Lung (tissue), 11 donors: ENCODE measurements at regions not wholly inside any gene's neighbourhood (a gene's known extent, or its start where the extent isn't known, plus 50 kb on each side); places are given as distances from the start of the nearest gene placed in this dataset.
A peak's percentile ranks its signal among the peaks of the same experiment; 100 is the strongest.

Experiments
- ATAC-seq: fragments of 200-7000 bp; cut with Tn5 transposase; one replicate; pipeline ENCODE4 v1.9.1; 2020; ENCODE audit warnings: moderate number of reproducible peaks; ENCODE audit not compliant: insufficient read depth, low FRiP score
- DNase-seq, 3 donors: peaks; one replicate each; pipeline ENCODE4 v3.0.0-alpha.2; 2013 to 2017
- H3K27ac ChIP-seq, 2 donors: one replicate each; pipeline ENCODE4 v1.5.1; 2013; ENCODE audit warnings: mild to moderate bottlenecking in 2 of 2, moderate library complexity in 2 of 2, control low read depth in 1 of 2, inconsistent platforms in 1 of 2, low read depth in 1 of 2, low read length in 1 of 2
- H3K27me3 ChIP-seq, 3 donors: one replicate each; pipeline ENCODE4 v1.5.1; 2013; ENCODE audit warnings: low read length in 2 of 3; ENCODE audit not compliant: control insufficient read depth in 3 of 3, insufficient read depth in 3 of 3
- H3K36me3 ChIP-seq, 4 donors: one replicate each; pipeline ENCODE4 v1.5.1; 2013; ENCODE audit warnings: low read length in 4 of 4, mild to moderate bottlenecking in 1 of 4, moderate library complexity in 1 of 4; ENCODE audit not compliant: control insufficient read depth in 4 of 4, insufficient read depth in 4 of 4
- H3K4me1 ChIP-seq, 5 donors: one replicate each; pipeline ENCODE4 v1.5.1; 2013; ENCODE audit warnings: low read length in 5 of 5, mild to moderate bottlenecking in 2 of 5, moderate library complexity in 1 of 5; ENCODE audit not compliant: control insufficient read depth in 5 of 5, insufficient read depth in 5 of 5
- H3K4me3 ChIP-seq: one replicate; pipeline ENCODE4 v1.5.1; 2013; ENCODE audit warnings: mild to moderate bottlenecking, control low read depth, moderate library complexity
- H3K9ac ChIP-seq, 2 donors: one replicate each; pipeline ENCODE4 v1.5.1; 2013; ENCODE audit warnings: low read length in 2 of 2, control low read depth in 1 of 2; ENCODE audit not compliant: insufficient read depth in 1 of 2
- H3K9me3 ChIP-seq, 4 donors: one replicate each; pipeline ENCODE4 v1.5.1; 2013; ENCODE audit warnings: low read length in 3 of 4, mild to moderate bottlenecking in 1 of 4, moderate library complexity in 1 of 4; ENCODE audit not compliant: control insufficient read depth in 4 of 4, insufficient read depth in 3 of 4
- CTCF ChIP-seq: IDR thresholded peaks from 2 replicates; pipeline ENCODE4 v1.5.1; 2012; ENCODE audit warnings: mild to moderate bottlenecking; ENCODE audit errors: control extremely low read depth, extremely low read depth
- WGBS, 2 donors: extraction: QIAGEN DNeasy Blood & Tissue Kit; methylation state at CpG; one replicate each; pipeline ENCODE4 v1.1.7; 2013; 5-methylcytosine and 5-hydroxymethylcytosine counted together
- donor health status: control.
- donor health status: control.
- donor health status: Bipolar disorder and iron deficiency.
- donor health status: healthy.
- donor health status: DM: yes; HTN: yes; CAD: no.

DNA sequence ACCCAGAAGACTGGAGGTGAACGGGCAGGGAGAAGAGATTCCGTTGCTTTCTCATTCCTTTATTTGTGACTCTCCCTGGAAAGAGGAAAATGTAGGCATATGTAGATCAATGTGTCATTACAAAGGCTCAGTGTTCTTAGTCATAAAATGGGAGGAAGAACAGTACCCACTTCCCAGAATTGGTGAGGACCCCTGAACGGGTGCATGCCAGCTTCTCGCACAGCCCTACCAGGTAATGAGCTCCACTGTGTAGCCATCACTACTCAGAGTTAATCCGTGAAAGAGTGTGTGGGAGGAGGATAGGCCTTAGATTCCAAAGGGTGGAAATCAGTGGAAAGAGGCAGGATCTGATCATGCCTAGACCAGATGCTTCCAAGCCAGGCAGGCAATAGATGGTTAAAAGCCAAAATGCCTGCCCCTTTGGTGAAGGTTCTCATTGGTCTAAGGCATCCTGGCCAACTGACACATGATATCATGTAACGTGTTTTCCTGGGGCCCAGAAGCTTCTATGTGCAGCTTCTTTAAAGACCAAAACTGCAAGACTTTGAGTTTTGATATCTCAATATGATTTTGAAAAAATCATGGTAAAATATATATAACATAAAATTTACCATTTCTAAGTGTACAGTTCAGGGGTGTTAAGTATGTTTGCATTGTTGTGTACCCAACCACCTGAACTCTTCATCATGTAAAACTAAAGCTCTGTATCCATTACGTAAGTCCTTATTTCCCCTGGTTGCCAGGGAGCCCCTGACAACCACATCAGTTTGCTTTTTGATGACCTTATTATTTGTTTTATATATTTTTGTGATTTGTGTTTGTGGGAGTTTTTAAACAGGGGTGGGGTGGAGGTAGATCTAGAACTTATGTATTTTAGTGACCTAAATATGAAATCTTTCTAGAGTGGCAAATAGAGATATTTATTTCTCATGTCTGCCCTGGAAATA is 402.2 kb upstream of the CFAP20DC start:
- H3K36me3 ChIP-seq = no peaks in the 10 kb centered on the region
- no peak overlapping the region for H3K9ac ChIP-seq
- 78 to 83% methylated on average over 7 of the region's 7 CpGs for WGBS, 2 donors
- no peak for ATAC-seq
- no peaks in the 10 kb centered on the region for H3K27me3 ChIP-seq
- H3K9me3 ChIP-seq = no peaks in the 10 kb centered on the region
- no peaks in the 10 kb centered on the region for H3K4me1 ChIP-seq
- H3K27ac ChIP-seq = no peak overlapping the region
- TF ChIP-seq CTCF = no peak
- no peak overlapping the region for H3K4me3 ChIP-seq
- peak in 1 of 3 donors; percentile 20 for DNase-seq

DNA sequence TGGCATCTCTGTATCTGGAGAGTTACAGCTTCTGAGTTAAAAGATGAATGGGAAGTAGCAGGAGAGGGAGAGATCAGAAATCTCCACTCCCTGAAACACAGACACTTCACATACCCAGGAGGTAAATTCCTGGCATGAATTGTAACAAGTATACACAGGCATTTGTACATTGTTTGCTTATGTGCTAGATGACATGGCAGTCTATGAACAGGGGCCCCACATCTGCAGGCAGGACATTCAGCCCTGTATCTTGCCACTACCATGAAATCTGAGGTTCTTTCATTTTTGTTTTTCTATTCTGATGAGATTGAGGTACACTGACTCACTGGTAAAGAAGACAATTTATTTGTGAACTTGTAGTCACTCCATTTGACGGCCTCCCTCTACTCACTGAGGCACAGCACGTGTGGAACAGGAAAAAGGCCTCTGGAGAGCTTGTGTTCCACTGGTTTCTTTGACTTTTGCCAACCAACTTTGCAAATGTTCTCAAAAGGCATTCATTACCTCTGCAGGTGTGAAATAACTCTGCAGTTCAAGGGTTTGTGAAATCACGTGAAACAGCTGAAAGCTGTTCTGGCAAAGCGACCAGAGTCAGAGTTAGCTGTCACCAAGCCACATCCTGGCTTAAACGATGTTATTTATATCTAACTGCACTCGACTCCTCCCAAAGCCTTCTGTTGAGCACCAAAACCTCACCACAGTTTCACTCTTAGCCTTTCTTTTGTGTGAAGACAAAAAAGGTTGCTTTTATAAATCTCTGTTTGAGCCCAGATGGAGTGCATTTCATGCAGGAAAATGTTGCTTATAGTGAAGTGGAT is 401.3 kb upstream of the CFAP20DC start:
- WGBS, 2 donors = 18 to 25% methylated on average over 6 of the region's 6 CpGs
- Histone ChIP-seq H3K9ac (no peak overlapping the region), H3K4me3 (no peak overlapping the region), H3K9me3 (no peaks in the 10 kb centered on the region), H3K27me3 (no peaks in the 10 kb centered on the region), H3K4me1 (no peaks in the 10 kb centered on the region), H3K27ac (no peak overlapping the region), H3K36me3 (no peaks in the 10 kb centered on the region)
- peak; percentile 11 to 58 (median 20) for DNase-seq
- no peak for TF ChIP-seq CTCF
- peak; percentile 53 for ATAC-seq

DNA sequence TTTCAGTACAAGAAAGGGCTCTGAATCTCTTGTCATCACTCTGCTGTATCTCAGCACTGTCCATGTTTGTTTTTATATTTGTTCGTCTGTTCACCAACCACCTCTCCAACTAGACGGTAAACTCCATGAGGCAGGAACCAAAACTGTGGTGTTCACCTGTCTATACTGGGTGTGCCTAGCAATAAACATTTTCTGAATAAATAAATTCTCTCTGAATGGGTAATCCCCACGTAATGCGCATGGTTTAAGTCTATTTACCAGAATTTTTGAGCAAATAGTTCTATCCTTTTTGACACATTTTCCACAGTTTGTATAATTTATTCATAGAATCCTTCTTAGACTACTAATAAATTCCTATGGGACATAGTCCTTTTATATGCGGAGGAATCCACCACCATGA is 400.6 kb upstream of the CFAP20DC start:
- H3K27ac ChIP-seq = no peak overlapping the region
- WGBS, 2 donors = 93 to 96% methylated on average over 5 of the region's 5 CpGs
- no peaks in the 10 kb centered on the region for H3K4me1 ChIP-seq
- TF ChIP-seq CTCF = no peak
- H3K27me3 ChIP-seq = no peaks in the 10 kb centered on the region
- H3K9me3 ChIP-seq = no peaks in the 10 kb centered on the region
- ATAC-seq = no peak
- H3K4me3 ChIP-seq = no peak overlapping the region
- DNase-seq = no peak
- no peaks in the 10 kb centered on the region for H3K36me3 ChIP-seq
- H3K9ac ChIP-seq = no peak overlapping the region
